GM23248 (cell line): ENCODE measurements at regions not wholly inside any gene's neighbourhood (a gene's known extent, or its start where the extent isn't known, plus 50 kb on each side); places are given as distances from the start of the nearest gene placed in this dataset.

Source experiments
- EZH2 ChIP-seq: fragments of 200-600 bp; sonication (generic); IDR thresholded peaks from 2 replicates; pipeline ENCODE4 v1.6.1; 2018; ENCODE audit warnings: antibody characterized with exemption, mild to moderate bottlenecking; ENCODE audit not compliant: insufficient read depth, poor library complexity, severe bottlenecking
- EZH2phosphoT487 ChIP-seq: fragments of 200-600 bp; sonication (generic); IDR thresholded peaks from 2 replicates; pipeline ENCODE4 v1.6.1; 2018; ENCODE audit warnings: antibody characterized with exemption, moderate library complexity, mild to moderate bottlenecking, low read depth; ENCODE audit not compliant: insufficient read depth

GRCh38 chr9:86763791-86764190, 183.5 kb downstream of the GAS1 start:
- TF ChIP-seq EZH2phosphoT487: no peak
- no peak for TF ChIP-seq EZH2
